ENCODE measurements at regions not wholly inside any gene's neighbourhood (a gene's known extent, or its start where the extent isn't known, plus 50 kb on each side); places are given as distances from the start of the nearest gene placed in this dataset.

DNA sequence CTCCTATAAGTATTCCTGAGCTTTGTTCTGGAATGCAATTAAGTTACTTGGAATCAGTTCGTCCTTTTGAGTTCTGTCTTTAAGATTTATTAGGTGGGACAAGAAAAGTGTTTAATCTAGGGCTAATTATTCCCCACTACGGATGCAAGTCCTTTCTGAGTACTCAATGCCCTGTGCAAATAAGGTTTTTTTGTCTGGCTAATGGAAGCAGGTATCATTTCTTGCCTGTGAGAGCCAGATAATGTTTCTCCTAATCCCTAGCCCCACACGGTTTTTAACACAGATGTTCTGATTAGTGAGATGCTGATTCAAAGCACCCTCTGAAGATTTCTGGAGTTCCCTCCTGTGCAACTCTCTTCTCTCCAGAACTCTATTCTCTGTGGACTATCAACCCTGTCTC, 296.6 kb upstream of the PRICKLE1 start:
- no peak overlapping the region for H3K9ac ChIP-seq (ENCODE audit: low read length)

DNA sequence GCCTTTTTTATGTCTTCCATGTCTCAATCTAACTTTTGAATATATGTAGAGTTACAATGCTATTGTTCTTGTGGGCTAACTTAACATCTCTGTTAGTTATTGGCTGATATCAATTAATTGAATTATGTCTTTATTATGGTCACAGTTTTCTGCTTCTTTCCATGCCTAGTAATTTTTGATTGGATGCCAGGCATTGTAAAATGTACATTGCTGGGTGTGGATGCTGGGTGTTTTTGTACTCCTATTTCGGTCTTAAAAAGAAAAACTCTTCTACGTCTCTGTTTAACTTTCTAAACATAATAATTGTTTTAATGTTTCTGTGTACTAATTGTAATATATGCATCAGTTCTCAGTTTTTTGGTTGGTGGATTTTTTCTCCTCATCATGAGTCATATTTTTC, 296.1 kb upstream of the PRICKLE1 start:
- Histone ChIP-seq H3K36me3 (ENCODE audit: low read depth, low read length) (no peaks in the 10 kb centered on the region), H3K4me1 (ENCODE audit: insufficient read depth, low read length) (peaks cover 15% of the 10 kb centered on the region), H3K9me2 (replicated peaks; ENCODE audit: low read length) (no peaks in the 10 kb centered on the region), H3K4me2 (ENCODE audit: low read length) (no peak overlapping the region), H4K20me1 (ENCODE audit: low read length) (no peaks in the 10 kb centered on the region), H3F3A (ENCODE audit: low read length, unreplicated experiment) (no peaks in the 10 kb centered on the region), H3K79me2 (ENCODE audit: low read length) (no peaks in the 10 kb centered on the region), H3K9ac (ENCODE audit: low read length) (no peak overlapping the region), H3K27me3 (ENCODE audit: low read length) (no peaks in the 10 kb centered on the region), H2AFZ (ENCODE audit: low read length) (no peak overlapping the region), H3K9me3 (ENCODE audit: low read length) (no peaks in the 10 kb centered on the region), H3K4me3 (ENCODE audit: low read length) (no peak overlapping the region), H3K27ac (ENCODE audit: low read length) (no peak overlapping the region)
- no peak for TF ChIP-seq EZH2 (IDR thresholded peaks at IDR 0.05; ENCODE audit: low read length, unreplicated experiment)
- TF ChIP-seq EZH2phosphoT487 (IDR thresholded peaks at IDR 0.05; ENCODE audit: borderline replicate concordance, low read length), result no peak
- TF ChIP-seq, protein P1, sequence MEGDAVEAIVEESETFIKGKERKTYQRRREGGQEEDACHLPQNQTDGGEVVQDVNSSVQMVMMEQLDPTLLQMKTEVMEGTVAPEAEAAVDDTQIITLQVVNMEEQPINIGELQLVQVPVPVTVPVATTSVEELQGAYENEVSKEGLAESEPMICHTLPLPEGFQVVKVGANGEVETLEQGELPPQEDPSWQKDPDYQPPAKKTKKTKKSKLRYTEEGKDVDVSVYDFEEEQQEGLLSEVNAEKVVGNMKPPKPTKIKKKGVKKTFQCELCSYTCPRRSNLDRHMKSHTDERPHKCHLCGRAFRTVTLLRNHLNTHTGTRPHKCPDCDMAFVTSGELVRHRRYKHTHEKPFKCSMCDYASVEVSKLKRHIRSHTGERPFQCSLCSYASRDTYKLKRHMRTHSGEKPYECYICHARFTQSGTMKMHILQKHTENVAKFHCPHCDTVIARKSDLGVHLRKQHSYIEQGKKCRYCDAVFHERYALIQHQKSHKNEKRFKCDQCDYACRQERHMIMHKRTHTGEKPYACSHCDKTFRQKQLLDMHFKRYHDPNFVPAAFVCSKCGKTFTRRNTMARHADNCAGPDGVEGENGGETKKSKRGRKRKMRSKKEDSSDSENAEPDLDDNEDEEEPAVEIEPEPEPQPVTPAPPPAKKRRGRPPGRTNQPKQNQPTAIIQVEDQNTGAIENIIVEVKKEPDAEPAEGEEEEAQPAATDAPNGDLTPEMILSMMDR (conservative IDR thresholded peaks at IDR 0.05; ENCODE audit: low read depth, low read length), result no peak
- CTCF ChIA-PET, result no interaction called here
- ATAC-seq, result no peak
- DNase-seq, result no peak
- intact Hi-C loops (cut with micrococcal nuclease), result loop anchor here (2.0 kb wide), 1 partner anchor 73 kb away; no protein-coding TSS in a partner anchor
- POLR2A ChIA-PET (ENCODE audit: unreplicated experiment), result no interaction called here
- no TSS peak for BruUV-seq (replicated peaks)

More for the DNA sequence above, 296.6 kb upstream of the PRICKLE1 start:
- no peaks in the 10 kb centered on the region for H3K79me2 ChIP-seq (ENCODE audit: low read length)
- H3K27ac ChIP-seq (ENCODE audit: low read length), result no peak overlapping the region
- ATAC-seq (no peak), DNase-seq (no peak)
- no peaks in the 10 kb centered on the region for H3K9me2 ChIP-seq (replicated peaks; ENCODE audit: low read length)
- peaks cover 15% of the 10 kb centered on the region for H3K4me1 ChIP-seq (ENCODE audit: insufficient read depth, low read length)
- H2AFZ ChIP-seq (ENCODE audit: low read length), result no peak overlapping the region
- H3K4me3 ChIP-seq (ENCODE audit: low read length), result no peak overlapping the region
- no peaks in the 10 kb centered on the region for H3F3A ChIP-seq (ENCODE audit: low read length, unreplicated experiment)
- TF ChIP-seq EZH2 (IDR thresholded peaks at IDR 0.05; ENCODE audit: low read length, unreplicated experiment) (no peak), EZH2phosphoT487 (IDR thresholded peaks at IDR 0.05; ENCODE audit: borderline replicate concordance, low read length) (no peak)
- TF ChIP-seq, protein P1 (conservative IDR thresholded peaks at IDR 0.05; ENCODE audit: low read depth, low read length), result no peak
- no peaks in the 10 kb centered on the region for H4K20me1 ChIP-seq (ENCODE audit: low read length)
- intact Hi-C loops (cut with micrococcal nuclease), result loop anchor here (2.0 kb wide), 1 partner anchor 73 kb away; no protein-coding TSS in a partner anchor
- no peaks in the 10 kb centered on the region for H3K27me3 ChIP-seq (ENCODE audit: low read length)
- BruUV-seq (replicated peaks), result no TSS peak
- ChIA-PET CTCF (no interaction called here), POLR2A (ENCODE audit: unreplicated experiment) (no interaction called here)
- H3K36me3 ChIP-seq (ENCODE audit: low read depth, low read length), result no peaks in the 10 kb centered on the region
- no peaks in the 10 kb centered on the region for H3K9me3 ChIP-seq (ENCODE audit: low read length)
- no peak overlapping the region for H3K4me2 ChIP-seq (ENCODE audit: low read length)

DNA sequence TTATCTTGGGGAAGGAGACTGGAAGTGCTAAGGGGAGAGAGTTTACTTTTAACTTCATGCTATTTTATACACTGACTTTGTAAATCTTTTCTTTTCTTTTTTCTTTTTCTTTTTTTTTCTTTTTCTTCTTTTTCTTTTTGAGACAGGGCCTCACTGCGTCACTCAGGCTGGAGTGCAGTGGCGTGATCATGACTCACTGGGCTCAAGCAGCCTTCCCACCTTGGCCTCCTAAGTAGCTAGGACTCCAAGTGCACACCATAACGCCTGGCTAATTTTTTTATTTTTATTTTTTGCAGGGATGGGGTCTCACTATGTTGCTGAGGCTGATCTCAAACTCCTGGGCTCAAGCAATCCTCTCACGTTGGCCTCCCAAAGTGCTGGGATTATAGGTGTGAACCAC, 294.6 kb upstream of the PRICKLE1 start:
- Histone ChIP-seq H3K27me3 (ENCODE audit: low read length) (no peaks in the 10 kb centered on the region), H3K4me3 (ENCODE audit: low read length) (no peak overlapping the region), H3K9me3 (ENCODE audit: low read length) (no peaks in the 10 kb centered on the region), H3K79me2 (ENCODE audit: low read length) (no peaks in the 10 kb centered on the region), H3K27ac (ENCODE audit: low read length) (no peak overlapping the region), H3K9me2 (replicated peaks; ENCODE audit: low read length) (no peaks in the 10 kb centered on the region), H2AFZ (ENCODE audit: low read length) (no peak overlapping the region), H3K36me3 (ENCODE audit: low read depth, low read length) (no peaks in the 10 kb centered on the region), H3K4me2 (ENCODE audit: low read length) (no peak overlapping the region), H3K4me1 (ENCODE audit: insufficient read depth, low read length) (peaks cover 15% of the 10 kb centered on the region), H4K20me1 (ENCODE audit: low read length) (no peaks in the 10 kb centered on the region), H3K9ac (ENCODE audit: low read length) (no peak overlapping the region), H3F3A (ENCODE audit: low read length, unreplicated experiment) (no peaks in the 10 kb centered on the region)
- DNase-seq, result no peak
- ATAC-seq, result no peak
- TF ChIP-seq EZH2phosphoT487 (IDR thresholded peaks at IDR 0.05; ENCODE audit: borderline replicate concordance, low read length), result no peak
- TF ChIP-seq EZH2 (IDR thresholded peaks at IDR 0.05; ENCODE audit: low read length, unreplicated experiment), result no peak
- TF ChIP-seq, protein P1 (conservative IDR thresholded peaks at IDR 0.05; ENCODE audit: low read depth, low read length), result no peak
- ChIA-PET CTCF (no interaction called here), POLR2A (ENCODE audit: unreplicated experiment) (no interaction called here)
- BruUV-seq (replicated peaks), result no TSS peak
- intact Hi-C loops (cut with micrococcal nuclease), result loop anchor here (5.0 kb wide), 1 partner anchor 297 kb away; the partner anchor contains the start of gene PRICKLE1

Measured in PC-3 (cell line).